PC-3 (cell line): ENCODE measurements at regions not wholly inside any gene's neighbourhood (a gene's known extent, or its start where the extent isn't known, plus 50 kb on each side); places are given as distances from the start of the nearest gene placed in this dataset.

Experiments
- ATAC-seq: fragments of 200-7000 bp; cut with Tn5 transposase; 2 replicates; pipeline ENCODE4 v1.9.1; 2020; ENCODE audit warnings: mild to moderate bottlenecking, moderate library complexity
- BruUV-seq: library from RNA; stranded (reverse); fragments of 400-500 nt; replicated peaks from 2 replicates; lab custom pipeline; 2021; lab: Mats Ljungman, UMichigan
- CTCF ChIA-PET: fragments of 300-600 bp; sonication (Branson Sonifier 250); formaldehyde crosslinking; loops from one replicate; lab custom pipeline; 2022; ENCODE audit warnings: antibody characterized with exemption; lab: Charles Lee
- POLR2A ChIA-PET: fragments of 300-600 bp; sonication (Branson Sonifier 250); formaldehyde crosslinking; loops from one replicate; lab custom pipeline; 2022; ENCODE audit warnings: antibody characterized with exemption; ENCODE audit not compliant: unreplicated experiment; lab: Charles Lee
- DNase-seq: peaks from one replicate; pipeline ENCODE4 v3.0.0-alpha.2; 2015
- H2AFZ ChIP-seq: fragments of 300-600 bp; sonication (generic); 2 replicates; pipeline ENCODE4 v1.6.0; 2016; ENCODE audit warnings: antibody characterized with exemption, low read length
- H3F3A ChIP-seq: fragments of 300-600 bp; sonication (generic); one replicate; pipeline ENCODE4 v1.6.0; 2017; ENCODE audit warnings: antibody characterized with exemption, low read length, control low read depth, mild to moderate bottlenecking; ENCODE audit not compliant: unreplicated experiment
- H3K27ac ChIP-seq: fragments of 300-600 bp; sonication (generic); 2 replicates; pipeline ENCODE4 v1.5.1; 2016; ENCODE audit warnings: mild to moderate bottlenecking, low read length
- H3K27me3 ChIP-seq: fragments of 300-600 bp; sonication (generic); 2 replicates; pipeline ENCODE4 v1.6.1; 2016; ENCODE audit warnings: low read length, mixed read lengths
- H3K36me3 ChIP-seq: fragments of 300-600 bp; sonication (generic); 2 replicates; pipeline ENCODE4 v1.6.1; 2016; ENCODE audit warnings: low read depth, mixed run types, low read length, mixed read lengths
- H3K4me1 ChIP-seq: fragments of 300-600 bp; sonication (generic); 2 replicates; pipeline ENCODE4 v1.5.1; 2016; ENCODE audit warnings: low read length; ENCODE audit not compliant: insufficient read depth
- H3K4me2 ChIP-seq: fragments of 300-600 bp; sonication (generic); 2 replicates; pipeline ENCODE4 v1.6.0; 2016; ENCODE audit warnings: low read length
- H3K4me3 ChIP-seq: fragments of 300-600 bp; sonication (generic); 2 replicates; pipeline ENCODE4 v1.5.1; 2016; ENCODE audit warnings: mild to moderate bottlenecking, low read length, mixed read lengths
- H3K79me2 ChIP-seq: fragments of 300-600 bp; sonication (generic); 2 replicates; pipeline ENCODE4 v1.6.1; 2017; ENCODE audit warnings: low read length, mixed read lengths
- H3K9ac ChIP-seq: fragments of 300-600 bp; sonication (generic); 2 replicates; pipeline ENCODE4 v1.6.0; 2016; ENCODE audit warnings: mild to moderate bottlenecking, low read length
- H3K9me2 ChIP-seq: fragments of 300-600 bp; sonication (generic); replicated peaks from 2 replicates; pipeline ENCODE4 v1.6.1; 2016; ENCODE audit warnings: mixed run types, low read length, mixed read lengths
- H3K9me3 ChIP-seq: fragments of 300-600 bp; sonication (generic); 2 replicates; pipeline ENCODE4 v1.6.1; 2016; ENCODE audit warnings: low read length, mixed read lengths
- H4K20me1 ChIP-seq: fragments of 300-600 bp; sonication (generic); 2 replicates; pipeline ENCODE4 v1.6.1; 2016; ENCODE audit warnings: low read length, mixed read lengths
- CTCF ChIP-seq: fragments of 300-600 bp; sonication (generic); conservative IDR thresholded peaks from 2 replicates; pipeline ENCODE4 v1.5.1; 2017; ENCODE audit warnings: antibody characterized with exemption, low read depth, mild to moderate bottlenecking, low read length
- EZH2 ChIP-seq: fragments of 300-600 bp; sonication (generic); IDR thresholded peaks from one replicate; pipeline ENCODE4 v1.6.1; 2017; ENCODE audit warnings: antibody characterized with exemption, mild to moderate bottlenecking, low read length; ENCODE audit not compliant: unreplicated experiment
- EZH2phosphoT487 ChIP-seq: fragments of 300-600 bp; sonication (generic); IDR thresholded peaks from 2 replicates; pipeline ENCODE4 v1.6.1; 2018; ENCODE audit warnings: mild to moderate bottlenecking, antibody characterized with exemption, low read length, borderline replicate concordance
- intact Hi-C: fragments of 100-400 bp; cut with micrococcal nuclease; formaldehyde crosslinking; loops from 2 replicates; pipeline ENCODE4 v1.9.0; 2023

GRCh38 chr6:140663772-140664171 is 1289.3 kb upstream of the CITED2 start:
- no peaks in the 10 kb centered on the region for H3K27me3 ChIP-seq
- H3K79me2 ChIP-seq, result no peaks in the 10 kb centered on the region
- BruUV-seq, result no TSS peak
- ChIA-PET POLR2A (no interaction called here), CTCF (no interaction called here)
- H3K36me3 ChIP-seq, result no peaks in the 10 kb centered on the region
- ATAC-seq (no peak), DNase-seq (no peak)
- H3K4me1 ChIP-seq, result no peaks in the 10 kb centered on the region
- no peaks in the 10 kb centered on the region for H3K9me2 ChIP-seq
- no peaks in the 10 kb centered on the region for H3K9me3 ChIP-seq
- H3F3A ChIP-seq, result no peaks in the 10 kb centered on the region
- H3K27ac ChIP-seq, result no peak overlapping the region
- no peak overlapping the region for H3K9ac ChIP-seq
- no peak overlapping the region for H2AFZ ChIP-seq
- no peak overlapping the region for H3K4me2 ChIP-seq
- H3K4me3 ChIP-seq, result no peak overlapping the region
- no peaks in the 10 kb centered on the region for H4K20me1 ChIP-seq
- intact Hi-C loops, result no loop called here
- TF ChIP-seq EZH2 (no peak), CTCF (no peak), EZH2phosphoT487 (no peak)

- BruUV-seq, result no TSS peak
- no peak overlapping the region for H2AFZ ChIP-seq
- intact Hi-C loops, result no loop called here
- H3K9me3 ChIP-seq, result no peaks in the 10 kb centered on the region
- ATAC-seq, result no peak
- ChIA-PET POLR2A (no interaction called here), CTCF (no interaction called here)
- no peaks in the 10 kb centered on the region for H3K9me2 ChIP-seq
- TF ChIP-seq CTCF (no peak), EZH2 (no peak), EZH2phosphoT487 (no peak)
- no peak overlapping the region for H3K4me3 ChIP-seq
- H3F3A ChIP-seq, result no peaks in the 10 kb centered on the region
- no peak overlapping the region for H3K9ac ChIP-seq
- H3K4me2 ChIP-seq, result no peak overlapping the region
- no peak overlapping the region for H3K27ac ChIP-seq
- H3K79me2 ChIP-seq, result no peaks in the 10 kb centered on the region
- H3K4me1 ChIP-seq, result no peaks in the 10 kb centered on the region
- no peaks in the 10 kb centered on the region for H3K36me3 ChIP-seq
- no peaks in the 10 kb centered on the region for H3K27me3 ChIP-seq
- no peak for DNase-seq
- H4K20me1 ChIP-seq, result no peaks in the 10 kb centered on the region
Observed at GRCh38 chr6:140663094-140663493, 1288.6 kb upstream of the CITED2 start.

GRCh38 chr6:140661691-140662090 is 1287.2 kb upstream of the CITED2 start:
- H3K79me2 ChIP-seq, result no peaks in the 10 kb centered on the region
- no peak overlapping the region for H3K4me2 ChIP-seq
- no peaks in the 10 kb centered on the region for H4K20me1 ChIP-seq
- ChIA-PET POLR2A (no interaction called here), CTCF (no interaction called here)
- H3K9me2 ChIP-seq, result no peaks in the 10 kb centered on the region
- no TSS peak for BruUV-seq
- intact Hi-C loops, result no loop called here
- no peak overlapping the region for H3K4me3 ChIP-seq
- no peak for DNase-seq
- no peak for ATAC-seq
- no peaks in the 10 kb centered on the region for H3K36me3 ChIP-seq
- H3K4me1 ChIP-seq, result no peaks in the 10 kb centered on the region
- H2AFZ ChIP-seq, result no peak overlapping the region
- no peaks in the 10 kb centered on the region for H3F3A ChIP-seq
- TF ChIP-seq EZH2phosphoT487, result no peak
- H3K9me3 ChIP-seq, result no peaks in the 10 kb centered on the region
- H3K9ac ChIP-seq, result no peak overlapping the region
- no peak overlapping the region for H3K27ac ChIP-seq
- no peaks in the 10 kb centered on the region for H3K27me3 ChIP-seq
